H9 (cell line): ENCODE measurements at regions not wholly inside any gene's neighbourhood (a gene's known extent, or its start where the extent isn't known, plus 50 kb on each side); places are given as distances from the start of the nearest gene placed in this dataset.

ENCODE experiments used
- DNase-seq: peaks from one replicate; pipeline ENCODE4 v3.0.0-alpha.2; 2017
- H2AFZ ChIP-seq: one replicate; pipeline ENCODE4 v1.6.1; 2013; ENCODE audit warnings: mild to moderate bottlenecking, low read length, control low read depth, moderate library complexity
- H2AK5ac ChIP-seq: 2 replicates; pipeline ENCODE4 v1.6.1; 2013; ENCODE audit warnings: low read length, control low read depth, mixed read lengths; ENCODE audit not compliant: insufficient read length
- H2BK120ac ChIP-seq: one replicate; pipeline ENCODE4 v1.6.1; 2013; ENCODE audit warnings: low read depth, mild to moderate bottlenecking, low read length, control low read depth, inconsistent platforms; ENCODE audit not compliant: poor library complexity, severe bottlenecking
- H2BK12ac ChIP-seq: 2 replicates; pipeline ENCODE4 v1.6.1; 2013; ENCODE audit warnings: low read length, control low read depth, mixed read lengths, low read depth; ENCODE audit not compliant: insufficient read length
- H2BK15ac ChIP-seq: 2 replicates; pipeline ENCODE4 v1.6.1; 2013; ENCODE audit warnings: low read depth, low read length, control low read depth
- H2BK20ac ChIP-seq: one replicate; pipeline ENCODE4 v1.6.1; 2013; ENCODE audit warnings: low read depth, mild to moderate bottlenecking, low read length, control low read depth, inconsistent platforms; ENCODE audit not compliant: poor library complexity, severe bottlenecking
- H2BK5ac ChIP-seq: 2 replicates; pipeline ENCODE4 v1.6.1; 2013; ENCODE audit warnings: low read length, control low read depth, mixed read lengths; ENCODE audit not compliant: insufficient read length
- H3K14ac ChIP-seq: 2 replicates; pipeline ENCODE4 v1.6.1; 2013; ENCODE audit warnings: low read length, control low read depth; ENCODE audit not compliant: insufficient read depth
- H3K18ac ChIP-seq: 2 replicates; pipeline ENCODE4 v1.6.1; 2013; ENCODE audit warnings: low read depth, mild to moderate bottlenecking, mixed read lengths, low read length, control low read depth; ENCODE audit not compliant: insufficient read length
- H3K23ac ChIP-seq: 2 replicates; pipeline ENCODE4 v1.6.1; 2013; ENCODE audit warnings: low read length, control low read depth, mixed read lengths, low read depth; ENCODE audit not compliant: insufficient read length
- H3K23me2 ChIP-seq: 2 replicates; pipeline ENCODE4 v1.6.1; 2013; ENCODE audit warnings: low read depth, mild to moderate bottlenecking, mixed read lengths, low read length, control low read depth; ENCODE audit not compliant: insufficient read length, poor library complexity, severe bottlenecking
- H3K27ac ChIP-seq: 2 replicates; pipeline ENCODE4 v1.5.1; 2013; ENCODE audit warnings: low read length, control low read depth, mixed read lengths, low read depth; ENCODE audit not compliant: insufficient read length
- H3K27me3 ChIP-seq: 2 replicates; pipeline ENCODE4 v1.6.1; 2013; ENCODE audit warnings: low read length, control low read depth, inconsistent platforms; ENCODE audit not compliant: insufficient read depth
- H3K4ac ChIP-seq: 2 replicates; pipeline ENCODE4 v1.6.1; 2013; ENCODE audit warnings: low read depth, mild to moderate bottlenecking, control low read depth, inconsistent platforms, low read length, moderate library complexity
- H3K4me1 ChIP-seq: 2 replicates; pipeline ENCODE4 v1.6.1; 2013; ENCODE audit warnings: low read length, control low read depth, inconsistent platforms; ENCODE audit not compliant: insufficient read depth
- H3K4me2 ChIP-seq: 2 replicates; pipeline ENCODE4 v1.6.1; 2013; ENCODE audit warnings: low read length, control low read depth, mixed read lengths; ENCODE audit not compliant: insufficient read length, insufficient read depth
- H3K56ac ChIP-seq: 2 replicates; pipeline ENCODE4 v1.6.1; 2013; ENCODE audit warnings: low read depth, mild to moderate bottlenecking, mixed read lengths, low read length, control low read depth; ENCODE audit not compliant: insufficient read length
- H3K79me1 ChIP-seq: 2 replicates; pipeline ENCODE4 v1.6.1; 2013; ENCODE audit warnings: low read depth, mild to moderate bottlenecking, moderate library complexity, low read length, control low read depth, inconsistent platforms; ENCODE audit not compliant: insufficient read depth, poor library complexity, severe bottlenecking
- H3K79me2 ChIP-seq: 2 replicates; pipeline ENCODE4 v1.6.1; 2013; ENCODE audit warnings: low read length, control low read depth, inconsistent platforms; ENCODE audit not compliant: insufficient read depth
- H3K9ac ChIP-seq: 2 replicates; pipeline ENCODE4 v1.6.1; 2013; ENCODE audit warnings: low read length, control low read depth, mixed read lengths; ENCODE audit not compliant: insufficient read length; ENCODE audit errors: extremely low read depth
- H3K9me3 ChIP-seq: one replicate; pipeline ENCODE4 v1.6.1; 2013; ENCODE audit warnings: low read depth, low read length, inconsistent platforms; ENCODE audit not compliant: control insufficient read depth
- H3T11ph ChIP-seq: one replicate; pipeline ENCODE4 v1.6.1; 2013; ENCODE audit warnings: mild to moderate bottlenecking, low read length, control low read depth, inconsistent platforms
- H4K20me1 ChIP-seq: one replicate; pipeline ENCODE4 v1.6.1; 2013; ENCODE audit not compliant: control insufficient read depth, insufficient read length, insufficient read depth
- H4K5ac ChIP-seq: 2 replicates; pipeline ENCODE4 v1.6.1; 2013; ENCODE audit warnings: low read depth, mild to moderate bottlenecking, mixed read lengths, low read length, control low read depth; ENCODE audit not compliant: insufficient read length
- H4K8ac ChIP-seq: replicated peaks from 2 replicates; pipeline ENCODE4 v1.6.1; 2013; ENCODE audit warnings: low read length, control low read depth, mixed read lengths, low read depth; ENCODE audit not compliant: insufficient read length
- H4K91ac ChIP-seq: 2 replicates; pipeline ENCODE4 v1.6.1; 2013; ENCODE audit warnings: low read depth, mild to moderate bottlenecking, moderate library complexity, mixed read lengths, low read length, control low read depth; ENCODE audit not compliant: insufficient read length
- H3K27ac Mint-ChIP-seq, 3 experiments: 2 replicates in 2 of 3; 3 replicates in 1 of 3; pipeline ENCODE4 v1.8.0; 2020 to 2021; ENCODE audit warnings: mixed read lengths in 3 of 3, mild to moderate bottlenecking in 1 of 3, moderate library complexity in 1 of 3
- H3K27me3 Mint-ChIP-seq: 2 replicates; pipeline ENCODE4 v1.8.0; 2021; ENCODE audit warnings: low read depth, mild to moderate bottlenecking, moderate library complexity, mixed read lengths
- H3K36me3 Mint-ChIP-seq, 3 experiments: 2 replicates in 2 of 3; 3 replicates in 1 of 3; pipeline ENCODE4 v1.8.0; 2020 to 2021; ENCODE audit warnings: low read depth in 3 of 3, mixed read lengths in 3 of 3; ENCODE audit not compliant: insufficient read depth in 1 of 3
- H3K4me1 Mint-ChIP-seq, 2 experiments: 2 replicates each; pipeline ENCODE4 v1.8.0; 2020; ENCODE audit warnings: mixed read lengths in 2 of 2
- H3K4me3 Mint-ChIP-seq, 2 experiments: 2 replicates in 1 of 2; 3 replicates in 1 of 2; pipeline ENCODE4 v1.8.0; 2020 to 2021; ENCODE audit warnings: mild to moderate bottlenecking in 2 of 2, mixed read lengths in 2 of 2, moderate library complexity in 1 of 2
- H3K9me3 Mint-ChIP-seq, 2 experiments: 2 replicates in 1 of 2; 3 replicates in 1 of 2; pipeline ENCODE4 v1.8.0; 2020; ENCODE audit warnings: mild to moderate bottlenecking in 2 of 2, mixed read lengths in 2 of 2, moderate library complexity in 1 of 2
- CTCF ChIP-seq: fragments of 200-600 bp; sonication (generic); conservative IDR thresholded peaks from 3 replicates; pipeline ENCODE4 v1.8.0; 2021; ENCODE audit warnings: antibody characterized with exemption, mild to moderate bottlenecking
- WGBS: extraction: QIAGEN DNeasy Blood & Tissue Kit; methylation state at CpG from one replicate; pipeline ENCODE4 v1.1.7; 2013; ENCODE audit warnings: missing lambda C conversion rate, low lambda C conversion rate, mixed read lengths; ENCODE audit not compliant: insufficient read length; ENCODE audit errors: extremely low coverage; 5-methylcytosine and 5-hydroxymethylcytosine counted together

GRCh38 chr5:2164586-2164985 is 281.9 kb upstream of the IRX4 start:
- Histone ChIP-seq H3K14ac (no peak overlapping the region), H4K20me1 (no peaks in the 10 kb centered on the region), H3K18ac (no peak overlapping the region), H3K23ac (no peak overlapping the region), H4K5ac (no peak overlapping the region), H3K23me2 (no peaks in the 10 kb centered on the region), H3K9ac (no peak overlapping the region), H3K56ac (no peak overlapping the region), H3K79me2 (no peaks in the 10 kb centered on the region), H2AFZ (no peak overlapping the region), H3K79me1 (no peaks in the 10 kb centered on the region), H3K4me1 (peaks cover 3% of the 10 kb centered on the region; the same call in 1 of the 2 replicates), H2BK12ac (no peak overlapping the region), H3K4ac (no peak overlapping the region), H2BK20ac (no peak overlapping the region), H3K27me3 (no peaks in the 10 kb centered on the region), H3K4me2 (no peak overlapping the region), H3T11ph (no peak overlapping the region), H3K9me3 (no peaks in the 10 kb centered on the region), H2AK5ac (no peak overlapping the region), H3K27ac (no peak overlapping the region), H2BK5ac (no peak overlapping the region), H2BK120ac (no peak overlapping the region), H2BK15ac (no peak overlapping the region), H4K8ac (no peak overlapping the region), H4K91ac (no peak overlapping the region)
- peak overlapping the region in 1 of 3 experiments; percentile 74; a peak in 2 of 7 replicates for H3K27ac Mint-ChIP-seq
- TF ChIP-seq CTCF: no peak
- H3K27me3 Mint-ChIP-seq: peaks cover 13% of the 10 kb centered on the region
- H3K36me3 Mint-ChIP-seq: no peaks in the 10 kb centered on the region
- H3K4me1 Mint-ChIP-seq: peaks cover 25 to 32% of the 10 kb centered on the region in 2 experiments
- no peak for DNase-seq
- H3K4me3 Mint-ChIP-seq: no peak overlapping the region; a peak in 2 of 5 replicates
- H3K9me3 Mint-ChIP-seq: peaks cover 0 to 2% of the 10 kb centered on the region in 2 experiments; a peak in 1 of 5 replicates
- WGBS: no CpG with 5 or more reads among the region's 13 CpGs
